ENCODE measurements at regions not wholly inside any gene's neighbourhood (a gene's known extent, or its start where the extent isn't known, plus 50 kb on each side); places are given as distances from the start of the nearest gene placed in this dataset.
"Not testable (repeated sequence)": the region's sequence is repeated elsewhere in the genome, so short reads cannot be mapped to it uniquely, and the experiment has no call there.

- H3K4me1 ChIP-seq (ENCODE audit: control insufficient read depth in 3 of 3, insufficient read depth in 3 of 3, low read length in 3 of 3); H3K27ac ChIP-seq (ENCODE audit: low read depth, low read length); H3K9me3 ChIP-seq (ENCODE audit: control insufficient read depth in 3 of 3, low read length in 3 of 3); H3K4me3 ChIP-seq (ENCODE audit: low read length in 3 of 3); H3K9ac ChIP-seq (ENCODE audit: low read depth in 1 of 3, low read length in 3 of 3); H3K36me3 ChIP-seq (ENCODE audit: control insufficient read depth in 3 of 3, insufficient read depth in 3 of 3, low read length in 3 of 3): not testable (repeated sequence)
- H3K27me3 ChIP-seq (ENCODE audit: control insufficient read depth in 3 of 3, insufficient read depth in 3 of 3, low read length in 3 of 3) = peaks cover 0 to 14% (median 0%) of the 10 kb centered on the region in 3 donors
Observed at GRCh38 chr16:88201611-88202010, 181.1 kb upstream of the ZNF469 start.

GRCh38 chr16:88202207-88202745 lies 180.5 kb upstream of the ZNF469 start:
- no peak overlapping the region for H3K9ac ChIP-seq (ENCODE audit: low read depth in 1 of 3, low read length in 3 of 3)
- H3K4me1 ChIP-seq (ENCODE audit: control insufficient read depth in 3 of 3, insufficient read depth in 3 of 3, low read length in 3 of 3) = no peaks in the 10 kb centered on the region
- peaks cover 0 to 14% (median 0%) of the 10 kb centered on the region in 3 donors for H3K27me3 ChIP-seq (ENCODE audit: control insufficient read depth in 3 of 3, insufficient read depth in 3 of 3, low read length in 3 of 3)
- no peaks in the 10 kb centered on the region for H3K36me3 ChIP-seq (ENCODE audit: control insufficient read depth in 3 of 3, insufficient read depth in 3 of 3, low read length in 3 of 3)
- no peak overlapping the region for H3K27ac ChIP-seq (ENCODE audit: low read depth, low read length)
- H3K9me3 ChIP-seq (ENCODE audit: control insufficient read depth in 3 of 3, low read length in 3 of 3) = no peaks in the 10 kb centered on the region
- no peak overlapping the region for H3K4me3 ChIP-seq (ENCODE audit: low read length in 3 of 3)

- not testable (repeated sequence) for H3K36me3 ChIP-seq (ENCODE audit: control insufficient read depth in 3 of 3, insufficient read depth in 3 of 3, low read length in 3 of 3); H3K27ac ChIP-seq (ENCODE audit: low read depth, low read length); H3K9me3 ChIP-seq (ENCODE audit: control insufficient read depth in 3 of 3, low read length in 3 of 3); H3K4me1 ChIP-seq (ENCODE audit: control insufficient read depth in 3 of 3, insufficient read depth in 3 of 3, low read length in 3 of 3); H3K9ac ChIP-seq (ENCODE audit: low read depth in 1 of 3, low read length in 3 of 3); H3K4me3 ChIP-seq (ENCODE audit: low read length in 3 of 3)
- H3K27me3 ChIP-seq (ENCODE audit: control insufficient read depth in 3 of 3, insufficient read depth in 3 of 3, low read length in 3 of 3) = peaks cover 0 to 12% (median 0%) of the 10 kb centered on the region in 3 donors
Observed at GRCh38 chr16:88202856-88203681, 179.7 kb upstream of the ZNF469 start.

GRCh38 chr16:88204131-88205110 lies 178.3 kb upstream of the ZNF469 start:
- not testable (repeated sequence) for H3K36me3 ChIP-seq (ENCODE audit: control insufficient read depth in 3 of 3, insufficient read depth in 3 of 3, low read length in 3 of 3); H3K27me3 ChIP-seq (ENCODE audit: control insufficient read depth in 3 of 3, insufficient read depth in 3 of 3, low read length in 3 of 3); H3K9ac ChIP-seq (ENCODE audit: low read depth in 1 of 3, low read length in 3 of 3); H3K4me3 ChIP-seq (ENCODE audit: low read length in 3 of 3); H3K4me1 ChIP-seq (ENCODE audit: control insufficient read depth in 3 of 3, insufficient read depth in 3 of 3, low read length in 3 of 3); H3K27ac ChIP-seq (ENCODE audit: low read depth, low read length); H3K9me3 ChIP-seq (ENCODE audit: control insufficient read depth in 3 of 3, low read length in 3 of 3)

GRCh38 chr16:88205482-88205881 lies 177.3 kb upstream of the ZNF469 start:
- not testable (repeated sequence) for H3K4me1 ChIP-seq (ENCODE audit: control insufficient read depth in 3 of 3, insufficient read depth in 3 of 3, low read length in 3 of 3); H3K36me3 ChIP-seq (ENCODE audit: control insufficient read depth in 3 of 3, insufficient read depth in 3 of 3, low read length in 3 of 3); H3K4me3 ChIP-seq (ENCODE audit: low read length in 3 of 3); H3K9me3 ChIP-seq (ENCODE audit: control insufficient read depth in 3 of 3, low read length in 3 of 3); H3K9ac ChIP-seq (ENCODE audit: low read depth in 1 of 3, low read length in 3 of 3); H3K27ac ChIP-seq (ENCODE audit: low read depth, low read length); H3K27me3 ChIP-seq (ENCODE audit: control insufficient read depth in 3 of 3, insufficient read depth in 3 of 3, low read length in 3 of 3)

GRCh38 chr16:88206006-88206405 lies 176.8 kb upstream of the ZNF469 start:
- H3K4me1 ChIP-seq (ENCODE audit: control insufficient read depth in 3 of 3, insufficient read depth in 3 of 3, low read length in 3 of 3); H3K36me3 ChIP-seq (ENCODE audit: control insufficient read depth in 3 of 3, insufficient read depth in 3 of 3, low read length in 3 of 3); H3K27ac ChIP-seq (ENCODE audit: low read depth, low read length); H3K9me3 ChIP-seq (ENCODE audit: control insufficient read depth in 3 of 3, low read length in 3 of 3); H3K27me3 ChIP-seq (ENCODE audit: control insufficient read depth in 3 of 3, insufficient read depth in 3 of 3, low read length in 3 of 3); H3K4me3 ChIP-seq (ENCODE audit: low read length in 3 of 3); H3K9ac ChIP-seq (ENCODE audit: low read depth in 1 of 3, low read length in 3 of 3): not testable (repeated sequence)

GRCh38 chr16:88206516-88206915 lies 176.2 kb upstream of the ZNF469 start:
- not testable (repeated sequence) for H3K27ac ChIP-seq (ENCODE audit: low read depth, low read length); H3K27me3 ChIP-seq (ENCODE audit: control insufficient read depth in 3 of 3, insufficient read depth in 3 of 3, low read length in 3 of 3); H3K36me3 ChIP-seq (ENCODE audit: control insufficient read depth in 3 of 3, insufficient read depth in 3 of 3, low read length in 3 of 3); H3K4me1 ChIP-seq (ENCODE audit: control insufficient read depth in 3 of 3, insufficient read depth in 3 of 3, low read length in 3 of 3); H3K9me3 ChIP-seq (ENCODE audit: control insufficient read depth in 3 of 3, low read length in 3 of 3); H3K9ac ChIP-seq (ENCODE audit: low read depth in 1 of 3, low read length in 3 of 3); H3K4me3 ChIP-seq (ENCODE audit: low read length in 3 of 3)

- H3K36me3 ChIP-seq (ENCODE audit: control insufficient read depth in 3 of 3, insufficient read depth in 3 of 3, low read length in 3 of 3) = no peaks in the 10 kb centered on the region
- H3K9ac ChIP-seq (ENCODE audit: low read depth in 1 of 3, low read length in 3 of 3) = no peak overlapping the region
- no peaks in the 10 kb centered on the region for H3K27me3 ChIP-seq (ENCODE audit: control insufficient read depth in 3 of 3, insufficient read depth in 3 of 3, low read length in 3 of 3)
- no peak overlapping the region for H3K4me3 ChIP-seq (ENCODE audit: low read length in 3 of 3)
- H3K27ac ChIP-seq (ENCODE audit: low read depth, low read length) = no peak overlapping the region
- H3K4me1 ChIP-seq (ENCODE audit: control insufficient read depth in 3 of 3, insufficient read depth in 3 of 3, low read length in 3 of 3) = no peaks in the 10 kb centered on the region
- H3K9me3 ChIP-seq (ENCODE audit: control insufficient read depth in 3 of 3, low read length in 3 of 3) = no peaks in the 10 kb centered on the region
Observed at GRCh38 chr16:88208112-88208511, 174.6 kb upstream of the ZNF469 start.

GRCh38 chr16:88208776-88209175 lies 174.0 kb upstream of the ZNF469 start:
- not testable (repeated sequence) for H3K4me3 ChIP-seq (ENCODE audit: low read length in 3 of 3); H3K4me1 ChIP-seq (ENCODE audit: control insufficient read depth in 3 of 3, insufficient read depth in 3 of 3, low read length in 3 of 3); H3K27ac ChIP-seq (ENCODE audit: low read depth, low read length); H3K36me3 ChIP-seq (ENCODE audit: control insufficient read depth in 3 of 3, insufficient read depth in 3 of 3, low read length in 3 of 3); H3K27me3 ChIP-seq (ENCODE audit: control insufficient read depth in 3 of 3, insufficient read depth in 3 of 3, low read length in 3 of 3); H3K9ac ChIP-seq (ENCODE audit: low read depth in 1 of 3, low read length in 3 of 3); H3K9me3 ChIP-seq (ENCODE audit: control insufficient read depth in 3 of 3, low read length in 3 of 3)

GRCh38 chr16:88209579-88209978 lies 173.2 kb upstream of the ZNF469 start:
- not testable (repeated sequence) for H3K27me3 ChIP-seq (ENCODE audit: control insufficient read depth in 3 of 3, insufficient read depth in 3 of 3, low read length in 3 of 3); H3K9me3 ChIP-seq (ENCODE audit: control insufficient read depth in 3 of 3, low read length in 3 of 3); H3K4me3 ChIP-seq (ENCODE audit: low read length in 3 of 3); H3K36me3 ChIP-seq (ENCODE audit: control insufficient read depth in 3 of 3, insufficient read depth in 3 of 3, low read length in 3 of 3); H3K27ac ChIP-seq (ENCODE audit: low read depth, low read length); H3K9ac ChIP-seq (ENCODE audit: low read depth in 1 of 3, low read length in 3 of 3); H3K4me1 ChIP-seq (ENCODE audit: control insufficient read depth in 3 of 3, insufficient read depth in 3 of 3, low read length in 3 of 3)

Measured in skeletal muscle tissue (tissue), 3 donors.